H1 (cell line): ENCODE measurements at regions not wholly inside any gene's neighbourhood (a gene's known extent, or its start where the extent isn't known, plus 50 kb on each side); places are given as distances from the start of the nearest gene placed in this dataset.

Experiments
- CTCF ChIA-PET: fragments of 300-600 bp; sonication (Branson Sonifier 250); formaldehyde crosslinking; loops from one replicate; lab custom pipeline; 2021; ENCODE audit not compliant: partially characterized antibody; lab: Charles Lee
- POLR2A ChIA-PET: fragments of 300-600 bp; sonication (Branson Sonifier 250); formaldehyde crosslinking; loops from one replicate; lab custom pipeline; 2021; ENCODE audit warnings: inconsistent platforms; ENCODE audit not compliant: partially characterized antibody; lab: Charles Lee
- DNase-seq, 2 experiments: peaks; one replicate each; pipeline versions ENCODE4 v3.0.0 to v3.0.0-alpha.2; 2010 to 2022; ENCODE audit warnings: low spot score in 2 of 2, low read depth in 1 of 2, mixed read lengths in 1 of 2
- FAIRE-seq: peaks from 2 replicates; lab custom pipeline; 2011; peaks lifted over from hg19 to GRCh38; lab: Jason Lieb, UNC
- H2AFZ ChIP-seq: 2 replicates; pipeline ENCODE4 v1.8.1; 2012; ENCODE audit warnings: low read length, inconsistent platforms
- H2AK5ac ChIP-seq: 2 replicates; pipeline ENCODE4 v1.6.1; 2013; ENCODE audit warnings: low read depth, low read length
- H2BK120ac ChIP-seq: replicated peaks from 2 replicates; pipeline ENCODE3; 2013; ENCODE audit warnings: low read depth, low read length, inconsistent platforms
- H2BK12ac ChIP-seq: 2 replicates; pipeline ENCODE4 v1.6.1; 2013; ENCODE audit warnings: low read depth, low read length
- H2BK15ac ChIP-seq: 2 replicates; pipeline ENCODE4 v1.6.1; 2013; ENCODE audit warnings: low read length
- H2BK20ac ChIP-seq: 2 replicates; pipeline ENCODE4 v1.6.1; 2013; ENCODE audit warnings: low read length
- H2BK5ac ChIP-seq: 2 replicates; pipeline ENCODE4 v1.6.1; 2013; ENCODE audit warnings: low read depth, low read length
- H3K14ac ChIP-seq: 2 replicates; pipeline ENCODE4 v1.6.1; 2013; ENCODE audit warnings: inconsistent platforms; ENCODE audit not compliant: insufficient read length
- H3K18ac ChIP-seq: 2 replicates; pipeline ENCODE4 v1.6.1; 2013; ENCODE audit warnings: low read length; ENCODE audit errors: extremely low read depth
- H3K23ac ChIP-seq: 2 replicates; pipeline ENCODE4 v1.6.1; 2013; ENCODE audit warnings: inconsistent platforms; ENCODE audit not compliant: insufficient read length
- H3K23me2 ChIP-seq: 2 replicates; pipeline ENCODE4 v1.6.1; 2013; ENCODE audit warnings: low read depth, low read length
- H3K27ac ChIP-seq: 2 replicates; pipeline ENCODE4 v1.6.1; 2011; ENCODE audit warnings: low read depth, low read length, inconsistent platforms
- H3K27me3 ChIP-seq, 4 experiments: replicated peaks in 1 of 4; 1 replicate in 1 of 4; 2 replicates in 3 of 4; pipeline versions ENCODE4 v1.6.1 to v1.8.1; 2011 to 2013; ENCODE audit warnings: low read length in 3 of 4, mild to moderate bottlenecking in 3 of 4, inconsistent platforms in 2 of 4, mixed read lengths in 2 of 4, moderate library complexity in 1 of 4; ENCODE audit not compliant: control insufficient read depth in 3 of 4, insufficient read depth in 3 of 4; ENCODE audit errors: extremely low read depth in 1 of 4
- H3K36me3 ChIP-seq, 4 experiments: 2 replicates each; pipeline versions ENCODE4 v1.6.1 to v1.8.1; 2011 to 2013; ENCODE audit warnings: mild to moderate bottlenecking in 4 of 4, low read length in 3 of 4, moderate library complexity in 2 of 4, control low read depth in 1 of 4, inconsistent platforms in 1 of 4; ENCODE audit not compliant: insufficient read depth in 4 of 4, control insufficient read depth in 2 of 4
- H3K4ac ChIP-seq: replicated peaks from 2 replicates; pipeline ENCODE3; 2013; ENCODE audit warnings: low read length, low read depth, mixed read lengths, inconsistent platforms; ENCODE audit not compliant: insufficient read length
- H3K4me1 ChIP-seq, 4 experiments: replicated peaks in 1 of 4; 1 replicate in 1 of 4; 2 replicates in 3 of 4; pipeline versions ENCODE4 v1.6.1 to v1.8.1; 2011 to 2013; ENCODE audit warnings: low read length in 3 of 4, inconsistent platforms in 2 of 4, mixed read lengths in 1 of 4; ENCODE audit not compliant: insufficient read depth in 4 of 4, control insufficient read depth in 3 of 4
- H3K4me2 ChIP-seq, 2 experiments: 2 replicates each; pipeline versions ENCODE4 v1.6.1 to v1.8.1; 2011 to 2013; ENCODE audit warnings: low read depth in 2 of 2, low read length in 2 of 2, control low read depth in 1 of 2, inconsistent platforms in 1 of 2, mild to moderate bottlenecking in 1 of 2; ENCODE audit not compliant: insufficient read depth in 1 of 2
- H3K4me3 ChIP-seq, 4 experiments: fragments of 200-600, 300-600 bp in 1 of 4; sonication (generic), shearing (Covaris generic), sonication (Bioruptor Twin) in 1 of 4; 2 replicates each; pipeline versions ENCODE4 v1.5.1 to v1.8.1; 2011 to 2016; ENCODE audit warnings: low read length in 4 of 4, low read depth in 3 of 4, control low read depth in 2 of 4, inconsistent platforms in 2 of 4, mild to moderate bottlenecking in 2 of 4, mixed read lengths in 1 of 4, moderate library complexity in 1 of 4; ENCODE audit not compliant: insufficient read depth in 2 of 4; ENCODE audit errors: extremely low read depth in 1 of 4
- H3K56ac ChIP-seq: replicated peaks from 2 replicates; pipeline ENCODE3; 2013; ENCODE audit warnings: low read depth, mild to moderate bottlenecking, mixed read lengths, low read length, inconsistent platforms; ENCODE audit not compliant: insufficient read length
- H3K79me1 ChIP-seq: 2 replicates; pipeline ENCODE4 v1.6.1; 2013; ENCODE audit warnings: low read depth, low read length, control low read depth
- H3K79me2 ChIP-seq, 2 experiments: 2 replicates each; pipeline versions ENCODE4 v1.6.1 to v1.8.1; 2012 to 2013; ENCODE audit warnings: low read length in 2 of 2, mild to moderate bottlenecking in 2 of 2, inconsistent platforms in 1 of 2; ENCODE audit not compliant: insufficient read depth in 2 of 2, control insufficient read depth in 1 of 2
- H3K9ac ChIP-seq, 4 experiments: replicated peaks in 1 of 4; 1 replicate in 1 of 4; 2 replicates in 3 of 4; pipeline versions ENCODE4 v1.6.1 to v1.8.1; 2011 to 2013; ENCODE audit warnings: low read depth in 3 of 4, low read length in 3 of 4, control low read depth in 2 of 4, mild to moderate bottlenecking in 2 of 4, moderate library complexity in 2 of 4, inconsistent platforms in 1 of 4; ENCODE audit errors: extremely low read depth in 1 of 4
- H3K9me3 ChIP-seq, 2 experiments: 2 replicates each; pipeline versions ENCODE4 v1.6.1 to v1.8.1; 2012 to 2013; ENCODE audit warnings: mild to moderate bottlenecking in 2 of 2, moderate library complexity in 2 of 2, control low read depth in 1 of 2, inconsistent platforms in 1 of 2, low read depth in 1 of 2, low read length in 1 of 2, mixed read lengths in 1 of 2; ENCODE audit not compliant: insufficient read depth in 2 of 2
- H4K20me1 ChIP-seq, 2 experiments: replicated peaks in 1 of 2; 2 replicates each; pipeline versions ENCODE3 to v1.8.1; 2011 to 2013; ENCODE audit warnings: inconsistent platforms in 2 of 2, low read length in 2 of 2, mild to moderate bottlenecking in 1 of 2; ENCODE audit not compliant: insufficient read depth in 2 of 2, control insufficient read depth in 1 of 2
- H4K5ac ChIP-seq: 2 replicates; pipeline ENCODE4 v1.6.1; 2013; ENCODE audit warnings: low read length, low read depth, mixed read lengths, inconsistent platforms; ENCODE audit not compliant: insufficient read length
- H4K8ac ChIP-seq: 2 replicates; pipeline ENCODE4 v1.8.0; 2013; ENCODE audit warnings: mild to moderate bottlenecking, moderate library complexity, low read length, inconsistent platforms; ENCODE audit not compliant: insufficient read depth; ENCODE audit errors: extremely low read depth
- H4K91ac ChIP-seq: replicated peaks from 2 replicates; pipeline ENCODE3; 2013; ENCODE audit warnings: low read length, mixed read lengths, inconsistent platforms; ENCODE audit not compliant: insufficient read length
- EP300 ChIP-seq, 2 experiments: IDR thresholded peaks; 1 replicate in 1 of 2; 2 replicates in 1 of 2; pipeline ENCODE4 v1.6.1; 2011 to 2012; ENCODE audit warnings: low read depth in 2 of 2, low read length in 2 of 2, mild to moderate bottlenecking in 2 of 2, borderline replicate concordance in 1 of 2, inconsistent platforms in 1 of 2, moderate library complexity in 1 of 2
- EZH2 ChIP-seq: fragments of 200-600 bp; sonication (generic); IDR thresholded peaks from 2 replicates; pipeline ENCODE4 v1.7.1; 2012; ENCODE audit warnings: low read depth, mild to moderate bottlenecking, moderate library complexity, low read length, inconsistent platforms; ENCODE audit not compliant: severe bottlenecking
- JUN ChIP-seq: IDR thresholded peaks from 2 replicates; pipeline ENCODE4 v1.6.1; 2011; ENCODE audit warnings: low read depth, mild to moderate bottlenecking, improper control_type of control experiment, low read length
- WGBS, 2 experiments: shearing (Covaris generic) in 1 of 2; methylation state at CpG; one replicate each; pipeline versions ENCODE4 v1.1.6 to v1.1.7; 2013 to 2015; ENCODE audit warnings: low lambda C conversion rate in 2 of 2, mixed read lengths in 2 of 2, inconsistent platforms in 1 of 2, low coverage in 1 of 2, missing lambda C conversion rate in 1 of 2; ENCODE audit not compliant: insufficient replicate concordance in 2 of 2, insufficient coverage in 1 of 2, insufficient read length in 1 of 2; ENCODE audit errors: extremely low coverage in 1 of 2, missing lambda C conversion rate in 1 of 2; 5-methylcytosine and 5-hydroxymethylcytosine counted together

- H2BK120ac ChIP-seq, result no peak overlapping the region
- H2AK5ac ChIP-seq, result no peak overlapping the region
- no peak overlapping the region for H3K4ac ChIP-seq
- no peaks in the 10 kb centered on the region for H3K27me3 ChIP-seq
- no peak overlapping the region for H3K14ac ChIP-seq
- no peaks in the 10 kb centered on the region for H3K36me3 ChIP-seq
- H3K4me1 ChIP-seq, result peaks cover 0 to 4% (median 2%) of the 10 kb centered on the region in 4 experiments; a peak in 3 of 7 replicates
- H3K23me2 ChIP-seq, result no peaks in the 10 kb centered on the region; the same call in 1 of the 2 replicates
- ChIA-PET POLR2A (no interaction called here), CTCF (no interaction called here)
- no peak overlapping the region for H3K4me2 ChIP-seq
- H2BK5ac ChIP-seq, result no peak overlapping the region
- H3K23ac ChIP-seq, result no peak overlapping the region
- H3K18ac ChIP-seq, result no peak overlapping the region
- no peak overlapping the region for H3K56ac ChIP-seq
- H2BK12ac ChIP-seq, result 0 out of 2 replicates have a peak overlapping the region, but pooled peaks have one; percentile 55
- no peaks in the 10 kb centered on the region for H3K79me2 ChIP-seq
- H3K79me1 ChIP-seq, result no peaks in the 10 kb centered on the region
- H2BK20ac ChIP-seq, result no peak overlapping the region
- H3K9ac ChIP-seq, result no peak overlapping the region
- no peak overlapping the region for H4K8ac ChIP-seq
- H2AFZ ChIP-seq, result no peak overlapping the region
- no peak overlapping the region for H2BK15ac ChIP-seq
- H4K91ac ChIP-seq, result no peak overlapping the region
- no peak overlapping the region for H3K4me3 ChIP-seq
- H4K20me1 ChIP-seq, result no peaks in the 10 kb centered on the region
- no peaks in the 10 kb centered on the region for H3K9me3 ChIP-seq
- no peak overlapping the region for H4K5ac ChIP-seq
- FAIRE-seq (no peak), DNase-seq (no peak)
- H3K27ac ChIP-seq, result no peak overlapping the region
- WGBS, 2 experiments, result 92% methylated on average over 6 of the region's 6 CpGs; no CpG with 5 or more reads in 1 of the 2 experiments
- TF ChIP-seq JUN (no peak), EZH2 (no peak), EP300 (IDR thresholded peaks at IDR 0.05; ENCODE audit: borderline replicate concordance in 1 of 2, low read depth in 2 of 2, low read length in 2 of 2) (no peak)
These were observed 144.1 kb downstream of the OMA1 start for GRCh38 chr1:58402444-58402843.
